ENCODE measurements at regions not wholly inside any gene's neighbourhood (a gene's known extent, or its start where the extent isn't known, plus 50 kb on each side); places are given as distances from the start of the nearest gene placed in this dataset.

- no peak for DNase-seq
Measured at GRCh38 chr7:46026741-46027140, 105.7 kb upstream of the IGFBP3 start.

GRCh38 chr7:46024263-46024916 lies 103.3 kb upstream of the IGFBP3 start:
- DNase-seq = no peak

- DNase-seq = no peak
Measured at GRCh38 chr7:46022397-46022796, 101.3 kb upstream of the IGFBP3 start.

GRCh38 chr7:46015107-46015868 lies 94.2 kb upstream of the IGFBP3 start:
- no peak for DNase-seq

- DNase-seq = no peak
Measured at GRCh38 chr7:46011501-46011900, 90.4 kb upstream of the IGFBP3 start.

- DNase-seq = no peak
Measured at GRCh38 chr7:46011059-46011458, 90.0 kb upstream of the IGFBP3 start.

GRCh38 chr7:46009211-46009610 lies 88.1 kb upstream of the IGFBP3 start:
- DNase-seq = no peak

GRCh38 chr7:46007990-46008643 lies 87.0 kb upstream of the IGFBP3 start:
- DNase-seq = no peak

GRCh38 chr7:46007194-46007593 lies 86.1 kb upstream of the IGFBP3 start:
- no peak for DNase-seq

GRCh38 chr7:46006723-46007122 lies 85.7 kb upstream of the IGFBP3 start:
- DNase-seq = no peak

- DNase-seq = no peak
Measured at GRCh38 chr7:46006212-46006611, 85.1 kb upstream of the IGFBP3 start.

- DNase-seq = no peak
Measured at GRCh38 chr7:46004965-46005364, 83.9 kb upstream of the IGFBP3 start.

- no peak for DNase-seq
Measured at GRCh38 chr7:46003896-46004875, 83.1 kb upstream of the IGFBP3 start.

GRCh38 chr7:46003161-46003560 lies 82.1 kb upstream of the IGFBP3 start:
- DNase-seq = no peak

- no peak for DNase-seq
Measured at GRCh38 chr7:46000513-46000912, 79.4 kb upstream of the IGFBP3 start.

GRCh38 chr7:45999541-45999940 lies 78.5 kb upstream of the IGFBP3 start:
- no peak for DNase-seq

- DNase-seq = no peak
Measured at GRCh38 chr7:45998506-45998905, 77.4 kb upstream of the IGFBP3 start.

- DNase-seq = no peak
Measured at GRCh38 chr7:45993621-45994020, 72.5 kb upstream of the IGFBP3 start.

- no peak for DNase-seq
Measured at GRCh38 chr7:45992826-45993225, 71.8 kb upstream of the IGFBP3 start.

GRCh38 chr7:45990276-45990675 lies 69.2 kb upstream of the IGFBP3 start:
- DNase-seq = no peak

- no peak for DNase-seq
Measured at GRCh38 chr7:45988405-45989057, 67.5 kb upstream of the IGFBP3 start.

GRCh38 chr7:45987521-45988290 lies 66.6 kb upstream of the IGFBP3 start:
- DNase-seq = no peak
